ENCODE measurements at regions not wholly inside any gene's neighbourhood (a gene's known extent, or its start where the extent isn't known, plus 50 kb on each side); places are given as distances from the start of the nearest gene placed in this dataset.

DNA sequence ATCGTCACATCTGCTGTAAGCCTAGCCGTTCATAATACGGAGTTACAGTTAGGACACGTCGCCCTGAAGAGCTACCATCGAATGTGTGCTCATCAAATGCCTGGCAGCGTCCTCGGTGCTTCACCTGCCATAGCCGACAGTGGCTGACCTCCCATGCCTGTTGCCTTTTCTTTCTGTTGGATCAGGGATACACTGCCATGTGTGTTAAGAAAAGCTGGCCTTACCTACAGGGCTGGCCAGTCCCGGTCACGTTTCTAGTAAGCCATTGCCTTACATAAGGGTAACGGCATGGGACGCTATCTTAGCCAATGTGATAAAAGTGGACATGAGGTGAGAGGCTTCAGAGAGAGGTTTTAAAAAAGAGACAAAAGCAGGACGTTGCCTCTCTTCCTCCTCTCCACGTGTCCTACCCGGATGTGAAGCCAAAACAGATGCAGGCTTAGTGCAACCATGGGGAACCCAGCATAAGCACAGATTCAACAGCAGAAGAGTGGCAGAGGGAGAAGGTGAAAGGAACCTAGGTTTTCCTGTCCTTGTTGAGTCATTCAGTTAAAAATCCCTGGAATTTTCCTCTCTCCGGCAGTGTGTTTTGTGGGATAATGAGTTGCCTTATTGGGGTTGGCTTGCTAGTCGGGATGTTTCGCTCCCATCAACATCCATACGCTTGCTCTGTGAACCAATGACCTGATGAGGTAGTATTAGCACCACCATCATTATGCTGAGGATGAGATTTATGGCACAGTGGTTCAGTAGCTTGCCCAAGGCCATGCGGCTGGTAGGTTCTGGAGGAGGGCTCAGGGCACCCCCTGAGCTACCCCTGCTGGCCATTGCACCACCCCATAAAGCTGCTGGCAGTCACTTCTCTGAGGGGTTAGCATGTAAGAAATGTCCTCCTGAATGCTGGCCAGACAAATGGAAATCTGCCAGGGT lies 67.4 kb upstream of the B3GAT1 start:
- Histone ChIP-seq H3K9me2 (ENCODE audit: low read depth, low read length) (no peaks in the 10 kb centered on the region), H4K20me1 (ENCODE audit: insufficient read depth, low read length) (no peaks in the 10 kb centered on the region), H3K9ac (ENCODE audit: low read length) (no peak overlapping the region), H2AFZ (ENCODE audit: low read length) (no peak overlapping the region), H3K36me3 (ENCODE audit: insufficient read depth, low read length) (no peaks in the 10 kb centered on the region), H3K9me3 (ENCODE audit: low read length) (no peaks in the 10 kb centered on the region), H3K27ac (ENCODE audit: low read depth, low read length, poor library complexity, severe bottlenecking) (no peak overlapping the region), H3K4me3 (ENCODE audit: low read depth, low read length, poor library complexity, severe bottlenecking) (no peak overlapping the region), H3K27me3 (ENCODE audit: insufficient read depth, low read length) (no peaks in the 10 kb centered on the region), H3F3A (ENCODE audit: insufficient read depth, low read length) (no peaks in the 10 kb centered on the region), H3K4me2 (ENCODE audit: low read length) (no peak overlapping the region), H3K4me1 (ENCODE audit: insufficient read depth, low read length, severe bottlenecking) (no peaks in the 10 kb centered on the region), H3K79me2 (ENCODE audit: insufficient read depth, low read length) (no peaks in the 10 kb centered on the region)
- TF ChIP-seq, protein P1, sequence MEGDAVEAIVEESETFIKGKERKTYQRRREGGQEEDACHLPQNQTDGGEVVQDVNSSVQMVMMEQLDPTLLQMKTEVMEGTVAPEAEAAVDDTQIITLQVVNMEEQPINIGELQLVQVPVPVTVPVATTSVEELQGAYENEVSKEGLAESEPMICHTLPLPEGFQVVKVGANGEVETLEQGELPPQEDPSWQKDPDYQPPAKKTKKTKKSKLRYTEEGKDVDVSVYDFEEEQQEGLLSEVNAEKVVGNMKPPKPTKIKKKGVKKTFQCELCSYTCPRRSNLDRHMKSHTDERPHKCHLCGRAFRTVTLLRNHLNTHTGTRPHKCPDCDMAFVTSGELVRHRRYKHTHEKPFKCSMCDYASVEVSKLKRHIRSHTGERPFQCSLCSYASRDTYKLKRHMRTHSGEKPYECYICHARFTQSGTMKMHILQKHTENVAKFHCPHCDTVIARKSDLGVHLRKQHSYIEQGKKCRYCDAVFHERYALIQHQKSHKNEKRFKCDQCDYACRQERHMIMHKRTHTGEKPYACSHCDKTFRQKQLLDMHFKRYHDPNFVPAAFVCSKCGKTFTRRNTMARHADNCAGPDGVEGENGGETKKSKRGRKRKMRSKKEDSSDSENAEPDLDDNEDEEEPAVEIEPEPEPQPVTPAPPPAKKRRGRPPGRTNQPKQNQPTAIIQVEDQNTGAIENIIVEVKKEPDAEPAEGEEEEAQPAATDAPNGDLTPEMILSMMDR (IDR thresholded peaks at IDR 0.05; ENCODE audit: low read length) = no peak
- no peak for TF ChIP-seq EZH2 (IDR thresholded peaks at IDR 0.05; ENCODE audit: borderline replicate concordance, low read length)

DNA sequence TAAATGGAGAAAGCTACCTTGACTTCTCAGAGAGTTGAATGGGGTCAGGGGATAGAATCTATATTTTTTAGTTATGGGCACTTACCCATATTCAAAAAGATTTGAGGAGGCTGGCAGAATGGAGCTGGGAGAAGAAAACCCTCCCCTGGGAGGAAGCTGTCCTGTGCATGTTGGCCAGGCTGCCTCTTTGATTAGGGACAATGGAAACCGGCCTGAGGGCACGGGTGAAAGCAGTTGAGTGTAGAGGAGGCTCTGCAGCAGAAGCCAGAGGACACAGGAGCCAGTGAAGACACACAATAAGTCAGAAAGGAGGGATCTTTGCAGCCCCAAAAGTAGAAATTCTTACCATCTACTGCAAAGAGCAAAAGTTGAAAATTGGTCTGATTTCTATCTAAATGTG lies 66.6 kb upstream of the B3GAT1 start:
- Histone ChIP-seq H4K20me1 (ENCODE audit: insufficient read depth, low read length) (no peaks in the 10 kb centered on the region), H2AFZ (ENCODE audit: low read length) (no peak overlapping the region), H3K4me3 (ENCODE audit: low read depth, low read length, poor library complexity, severe bottlenecking) (no peak overlapping the region), H3K9me2 (ENCODE audit: low read depth, low read length) (no peaks in the 10 kb centered on the region), H3K9me3 (ENCODE audit: low read length) (no peaks in the 10 kb centered on the region), H3K4me1 (ENCODE audit: insufficient read depth, low read length, severe bottlenecking) (no peaks in the 10 kb centered on the region), H3K4me2 (ENCODE audit: low read length) (no peak overlapping the region), H3K36me3 (ENCODE audit: insufficient read depth, low read length) (no peaks in the 10 kb centered on the region), H3F3A (ENCODE audit: insufficient read depth, low read length) (no peaks in the 10 kb centered on the region), H3K9ac (ENCODE audit: low read length) (no peak overlapping the region), H3K79me2 (ENCODE audit: insufficient read depth, low read length) (no peaks in the 10 kb centered on the region), H3K27ac (ENCODE audit: low read depth, low read length, poor library complexity, severe bottlenecking) (no peak overlapping the region), H3K27me3 (ENCODE audit: insufficient read depth, low read length) (no peaks in the 10 kb centered on the region)
- TF ChIP-seq EZH2 (IDR thresholded peaks at IDR 0.05; ENCODE audit: borderline replicate concordance, low read length) = no peak
- TF ChIP-seq, protein P1 (IDR thresholded peaks at IDR 0.05; ENCODE audit: low read length) = no peak

DNA sequence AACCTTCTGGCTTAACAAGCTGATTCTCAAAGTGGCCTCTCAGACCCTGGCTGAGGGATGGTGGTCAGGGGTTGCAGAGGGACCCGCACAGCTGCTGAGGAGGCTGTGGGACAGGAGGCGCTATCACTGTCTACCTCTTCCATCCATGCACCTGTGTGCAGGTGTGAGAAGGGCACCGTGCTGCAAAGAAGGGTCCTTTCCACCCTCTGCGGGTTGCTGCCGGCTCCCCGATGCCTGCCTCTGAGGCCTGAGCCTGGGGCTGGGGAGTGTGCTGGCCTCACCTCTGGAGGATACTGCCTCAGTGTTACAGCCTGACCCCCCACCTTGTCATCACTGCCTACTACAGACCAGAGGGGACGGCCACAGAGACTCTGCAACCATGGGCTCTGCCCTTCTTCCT lies 66.1 kb upstream of the B3GAT1 start:
- H3K79me2 ChIP-seq (ENCODE audit: insufficient read depth, low read length) = no peaks in the 10 kb centered on the region
- no peak overlapping the region for H2AFZ ChIP-seq (ENCODE audit: low read length)
- TF ChIP-seq, protein P1 (IDR thresholded peaks at IDR 0.05; ENCODE audit: low read length) = no peak
- TF ChIP-seq EZH2 (IDR thresholded peaks at IDR 0.05; ENCODE audit: borderline replicate concordance, low read length) = no peak
- H3K27ac ChIP-seq (ENCODE audit: low read depth, low read length, poor library complexity, severe bottlenecking) = no peak overlapping the region
- no peak overlapping the region for H3K9ac ChIP-seq (ENCODE audit: low read length)
- H3K4me3 ChIP-seq (ENCODE audit: low read depth, low read length, poor library complexity, severe bottlenecking) = no peak overlapping the region
- no peak overlapping the region for H3K4me2 ChIP-seq (ENCODE audit: low read length)
- no peaks in the 10 kb centered on the region for H3K9me2 ChIP-seq (ENCODE audit: low read depth, low read length)
- no peaks in the 10 kb centered on the region for H3K4me1 ChIP-seq (ENCODE audit: insufficient read depth, low read length, severe bottlenecking)
- no peaks in the 10 kb centered on the region for H3F3A ChIP-seq (ENCODE audit: insufficient read depth, low read length)
- H3K9me3 ChIP-seq (ENCODE audit: low read length) = no peaks in the 10 kb centered on the region
- H4K20me1 ChIP-seq (ENCODE audit: insufficient read depth, low read length) = no peaks in the 10 kb centered on the region
- no peaks in the 10 kb centered on the region for H3K36me3 ChIP-seq (ENCODE audit: insufficient read depth, low read length)
- no peaks in the 10 kb centered on the region for H3K27me3 ChIP-seq (ENCODE audit: insufficient read depth, low read length)

Data from OCI-LY1 (cell line).